Hematopoietic multipotent progenitor cell (in vitro differentiated cells): ENCODE measurements at regions not wholly inside any gene's neighbourhood (a gene's known extent, or its start where the extent isn't known, plus 50 kb on each side); places are given as distances from the start of the nearest gene placed in this dataset.
"Not testable (repeated sequence)": the region's sequence is repeated elsewhere in the genome, so short reads cannot be mapped to it uniquely, and the experiment has no call there.

ENCODE experiments used
- DNase-seq, 3 donors: peaks; one replicate each; pipeline ENCODE4 v3.0.0-alpha.2; 2011 to 2015; ENCODE audit warnings: low read depth in 2 of 3, low spot score in 2 of 3

DNA sequence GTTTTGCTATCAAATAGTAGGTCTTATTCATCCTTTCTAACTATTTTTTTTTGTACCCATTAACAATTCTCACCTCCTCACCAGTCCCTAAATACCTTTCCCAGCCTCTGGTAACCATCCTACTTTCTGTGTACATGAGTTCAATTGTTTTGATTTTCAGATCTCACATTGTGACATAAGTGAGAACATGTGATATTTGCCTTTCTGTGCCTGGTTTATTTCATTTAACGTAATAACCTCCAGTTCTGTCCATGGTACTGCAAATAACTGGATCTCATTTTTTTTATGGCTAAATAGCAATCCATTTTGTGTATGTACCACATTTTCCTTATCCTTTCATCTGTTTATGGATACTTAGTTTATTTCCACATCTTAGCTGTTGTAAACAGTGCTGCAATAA is 181.9 kb upstream of the KIF2B start:
- no peak for DNase-seq

- DNase-seq, result no peak
Measured at GRCh38 chr17:53635444-53635843, 187.3 kb upstream of the KIF2B start.

DNA sequence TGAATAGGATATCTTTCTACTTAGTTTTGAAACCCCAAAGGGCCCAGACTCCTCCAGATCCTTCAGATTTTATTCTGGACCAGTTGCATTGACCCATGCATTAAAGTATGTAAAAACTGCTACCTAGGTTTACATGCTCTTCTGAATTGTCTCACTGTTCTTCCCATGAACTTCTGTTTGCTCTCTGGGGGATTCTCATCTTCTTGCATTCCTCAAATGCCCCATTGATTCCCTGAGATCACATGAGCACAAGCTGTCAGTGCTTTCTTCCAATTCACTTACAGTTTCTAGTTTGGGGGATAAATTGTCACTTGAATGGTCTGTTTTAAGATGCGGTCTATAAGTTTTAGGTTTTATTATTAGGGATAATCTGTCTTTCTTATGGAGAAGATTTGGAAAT is 188.9 kb upstream of the KIF2B start:
- DNase-seq, result no peak

DNA sequence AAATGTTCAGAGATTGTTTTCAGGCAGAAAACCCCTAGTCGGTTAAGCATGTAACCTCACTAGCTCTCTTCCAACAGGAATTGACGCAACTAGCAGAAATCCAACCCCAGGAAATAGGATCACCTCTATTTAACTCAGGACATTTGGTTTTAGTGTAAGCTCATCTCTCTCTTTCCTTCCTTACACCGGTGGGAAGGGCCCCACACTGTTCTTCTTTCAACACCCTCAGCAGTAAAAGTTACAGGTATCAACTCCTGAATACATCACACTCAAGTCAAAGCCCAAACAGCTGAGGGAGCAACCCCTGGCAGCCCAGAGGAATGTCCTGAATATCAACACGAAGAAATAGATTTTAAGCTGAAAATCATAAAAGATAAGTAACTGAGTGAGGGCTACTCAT is 191.2 kb upstream of the KIF2B start:
- DNase-seq, result no peak

- no peak for DNase-seq
Measured at GRCh38 chr17:53630638-53631037, 192.1 kb upstream of the KIF2B start.

DNA sequence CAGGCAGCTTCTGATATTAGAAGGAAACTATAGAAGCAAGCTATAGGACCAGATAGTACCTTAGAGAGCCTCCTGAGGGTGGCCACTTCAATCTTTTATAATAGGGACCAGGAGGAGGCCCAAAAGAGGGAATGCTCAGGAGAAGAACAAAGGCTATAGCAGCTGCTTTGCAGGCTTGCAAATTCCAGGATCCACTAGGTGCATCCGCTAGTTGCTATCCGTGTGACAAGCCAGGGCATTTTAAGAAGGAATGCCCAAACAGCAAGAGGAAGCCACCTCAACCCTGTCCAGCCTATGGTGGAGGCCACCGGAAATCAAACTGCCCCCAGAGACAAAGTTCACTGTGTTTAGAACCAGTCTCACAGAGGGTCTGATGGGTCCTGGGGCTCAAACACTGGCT is 192.6 kb upstream of the KIF2B start:
- DNase-seq, result no peak

GRCh38 chr17:53629188-53629587 is 193.5 kb upstream of the KIF2B start:
- no peak for DNase-seq

DNA sequence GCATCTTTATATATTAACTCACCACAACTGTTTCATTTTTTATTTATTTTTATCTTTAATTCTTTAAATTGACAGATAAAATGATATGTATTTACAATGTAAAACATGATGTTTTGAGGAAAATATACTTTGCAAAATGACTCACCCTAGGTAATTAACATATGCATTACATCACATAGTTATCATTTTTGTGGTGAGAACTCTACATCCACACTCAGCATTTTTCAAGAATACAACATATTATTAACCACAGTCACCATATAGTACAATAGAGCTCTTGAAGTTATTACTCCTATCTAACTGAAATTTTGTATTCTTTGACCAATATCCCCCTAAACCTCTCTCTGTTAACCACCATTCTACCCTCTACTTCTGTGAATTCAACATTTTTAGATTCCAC is 194.7 kb upstream of the KIF2B start:
- no peak for DNase-seq

DNA sequence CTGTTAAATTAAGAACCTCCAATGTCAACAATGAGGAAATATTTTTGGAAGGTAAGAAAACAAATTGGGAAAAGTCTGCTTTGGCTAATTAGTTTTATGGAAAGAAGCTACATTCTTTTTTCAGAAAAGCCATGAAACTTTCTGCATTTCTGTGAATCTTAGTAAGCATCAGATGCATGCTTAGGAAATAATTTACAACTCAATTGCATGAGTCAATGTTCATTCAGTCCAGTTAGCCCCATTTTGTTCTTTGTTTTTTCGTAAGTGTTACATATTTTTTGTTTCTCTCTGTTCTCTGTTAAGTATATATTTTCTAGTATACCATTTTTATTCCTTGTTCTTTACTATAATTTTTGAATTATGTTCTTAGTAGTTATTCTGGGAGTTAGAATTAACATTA is 195.2 kb upstream of the KIF2B start:
- DNase-seq, result no peak

GRCh38 chr17:53626286-53626685 is 196.4 kb upstream of the KIF2B start:
- DNase-seq, result no peak

DNA sequence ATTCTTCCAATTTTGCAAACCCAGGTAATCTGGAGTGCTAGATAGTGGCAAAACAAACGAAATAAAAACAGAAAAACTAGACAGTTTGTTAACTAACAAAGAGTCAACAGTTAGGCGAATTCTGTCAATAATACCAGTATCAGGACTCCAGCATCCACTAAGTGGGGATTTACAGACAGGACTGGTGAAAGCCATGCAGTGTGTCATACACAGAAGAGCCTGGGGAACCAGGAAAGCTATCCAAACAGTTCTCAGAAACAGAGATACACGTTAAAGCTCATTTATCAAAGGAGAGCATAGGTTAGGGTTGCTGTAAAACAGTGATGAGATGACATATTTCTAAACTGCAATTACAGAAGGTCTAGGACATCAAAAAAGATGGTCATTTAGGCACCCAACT is 203.7 kb upstream of the KIF2B start:
- no peak for DNase-seq

- DNase-seq, result not testable (repeated sequence)
Measured at GRCh38 chr17:53608208-53608607, 214.5 kb upstream of the KIF2B start.

- DNase-seq, result no peak
Measured at GRCh38 chr17:53607475-53607874, 215.3 kb upstream of the KIF2B start.

GRCh38 chr17:53588317-53588716 is 234.4 kb upstream of the KIF2B start:
- no peak for DNase-seq

- DNase-seq, result no peak
Measured at GRCh38 chr17:53574038-53574437, 248.7 kb upstream of the KIF2B start.

DNA sequence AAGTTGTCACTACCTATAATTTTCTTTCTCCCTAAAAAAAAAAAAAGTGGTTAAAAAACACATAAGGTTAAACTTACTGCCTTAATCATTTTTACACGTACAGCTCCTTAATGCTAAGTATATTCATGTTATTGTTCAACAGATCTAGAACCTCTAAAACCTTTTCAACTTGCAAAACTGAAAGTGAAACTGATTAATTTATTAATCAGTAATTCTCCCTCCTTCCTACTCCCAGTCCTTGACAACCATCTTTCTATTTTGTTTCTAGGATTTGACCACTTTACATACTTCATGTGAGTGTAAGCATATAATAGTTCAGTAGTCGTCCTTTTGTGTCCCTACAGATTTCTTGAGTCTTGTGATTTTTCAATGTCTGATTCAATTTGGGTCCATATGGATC is 251.4 kb upstream of the KIF2B start:
- DNase-seq, result no peak

GRCh38 chr17:53570731-53571130 is 252.0 kb upstream of the KIF2B start:
- DNase-seq, result no peak

DNA sequence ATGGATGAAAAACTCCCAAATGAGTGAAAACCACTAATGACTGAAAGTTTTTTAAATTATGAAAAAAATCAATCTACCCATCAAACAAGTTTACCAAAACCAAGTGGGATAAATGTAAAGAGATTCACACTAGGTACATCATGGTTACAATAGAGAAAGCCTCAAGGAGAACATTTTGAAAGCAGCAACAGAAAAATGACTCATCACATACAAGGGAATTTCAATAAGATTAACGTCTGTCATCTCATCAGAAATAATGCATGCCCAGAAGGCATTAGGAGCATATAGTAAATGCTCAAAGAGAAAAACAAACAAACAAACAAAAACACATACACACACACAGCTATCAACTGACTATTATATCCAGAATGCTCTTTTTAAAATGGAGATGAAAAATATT is 261.8 kb upstream of the KIF2B start:
- DNase-seq, result no peak

- no peak for DNase-seq
Measured at GRCh38 chr17:53548252-53548651, 274.5 kb upstream of the KIF2B start.

GRCh38 chr17:53543472-53543871 is 279.3 kb upstream of the KIF2B start:
- no peak for DNase-seq

- DNase-seq, result no peak
Measured at GRCh38 chr17:53538129-53538617, 284.6 kb upstream of the KIF2B start.

GRCh38 chr17:53527473-53527872 is 295.3 kb upstream of the KIF2B start:
- no peak for DNase-seq

DNA sequence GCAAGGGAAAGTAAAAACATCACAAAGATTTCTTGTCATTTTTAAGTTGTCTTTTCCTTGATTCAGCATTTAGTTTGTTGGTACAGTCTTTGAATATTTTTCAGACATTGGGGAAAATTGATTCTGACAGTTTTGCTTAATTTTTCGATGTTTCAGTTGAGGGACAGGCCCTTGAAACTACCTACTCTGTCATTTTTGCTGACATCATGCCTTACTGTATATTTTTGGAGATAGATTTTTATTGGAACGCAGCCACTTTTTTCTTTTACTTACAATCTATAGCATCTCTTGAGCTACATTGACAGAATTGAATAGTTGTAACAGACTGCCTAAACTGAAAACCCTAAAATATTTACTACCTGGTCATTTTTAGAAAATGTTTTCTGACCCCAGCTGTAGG is 297.1 kb upstream of the KIF2B start:
- no peak for DNase-seq

DNA sequence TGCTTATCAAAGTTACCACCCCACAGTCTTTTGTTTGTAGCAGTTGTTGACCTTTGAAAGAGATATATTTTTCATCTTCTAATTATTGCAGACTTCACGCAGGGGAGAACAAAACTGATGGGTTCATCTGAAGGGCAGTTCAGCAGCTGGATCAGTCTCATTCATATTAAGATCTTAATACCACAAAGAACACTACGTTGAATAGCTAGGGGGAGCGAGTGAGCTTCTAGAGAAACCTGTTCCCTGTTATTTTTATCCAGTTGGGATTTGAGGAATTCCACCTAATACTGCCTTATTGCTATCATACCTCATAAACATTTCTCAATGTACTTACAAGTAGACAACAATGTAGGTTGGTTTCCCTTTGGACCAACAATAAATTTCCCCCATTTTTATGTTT is 306.1 kb upstream of the KIF2B start:
- DNase-seq, result no peak
